ENCODE measurements at regions not wholly inside any gene's neighbourhood (a gene's known extent, or its start where the extent isn't known, plus 50 kb on each side); places are given as distances from the start of the nearest gene placed in this dataset.

DNA sequence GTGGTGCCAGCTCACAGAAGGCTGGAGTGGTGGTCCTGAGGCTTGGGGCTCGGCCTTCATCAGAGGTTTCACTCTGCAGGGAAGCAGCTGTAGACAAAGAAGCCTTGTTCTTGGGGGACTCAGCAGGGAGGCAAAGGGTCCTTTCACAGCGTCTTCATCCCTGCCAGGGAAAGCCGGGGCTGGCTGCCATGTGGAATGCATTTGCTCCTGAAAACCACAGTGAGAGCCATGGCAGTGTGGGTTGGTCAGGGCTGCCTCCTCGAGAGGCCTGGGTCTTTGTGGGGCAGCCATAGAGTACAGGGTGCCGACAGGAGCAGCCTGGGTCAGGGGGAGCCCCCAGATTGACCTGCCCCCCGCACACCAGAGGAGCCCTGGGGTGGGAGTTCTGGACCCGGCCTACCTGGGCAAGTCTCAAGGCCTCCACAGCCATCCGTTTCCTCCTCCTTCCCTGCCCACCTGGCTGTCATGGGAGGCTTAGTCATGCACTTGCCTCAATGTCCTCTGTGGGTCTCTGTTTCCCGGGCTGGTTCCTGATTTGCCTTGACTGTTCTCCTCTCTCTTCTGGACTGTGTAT is 144.0 kb downstream of the CDC5L start:
- DNase-seq (ENCODE audit: low read depth in 3 of 3, low spot score in 1 of 3) = no peak

DNA sequence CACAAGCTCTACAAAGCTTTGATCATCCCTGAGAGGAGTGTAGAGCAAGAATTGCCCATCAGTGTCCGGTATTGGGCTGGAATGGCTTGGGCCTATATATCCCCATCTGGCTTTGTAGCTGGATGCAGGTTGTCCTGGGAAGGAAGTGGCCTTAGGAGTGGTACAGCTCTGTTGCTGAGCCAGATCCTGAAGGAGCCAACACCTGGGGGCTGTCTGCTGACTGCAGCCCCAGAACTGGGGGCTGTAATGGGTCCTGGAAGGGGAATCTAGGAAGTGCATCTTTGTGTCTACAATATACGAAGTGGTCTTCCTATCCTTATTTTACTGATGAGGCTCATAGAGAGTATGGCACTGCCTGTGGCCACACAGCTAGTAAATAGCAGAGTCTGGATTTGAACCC is 145.9 kb downstream of the CDC5L start:
- DNase-seq (ENCODE audit: low read depth in 3 of 3, low spot score in 1 of 3) = no peak

DNA sequence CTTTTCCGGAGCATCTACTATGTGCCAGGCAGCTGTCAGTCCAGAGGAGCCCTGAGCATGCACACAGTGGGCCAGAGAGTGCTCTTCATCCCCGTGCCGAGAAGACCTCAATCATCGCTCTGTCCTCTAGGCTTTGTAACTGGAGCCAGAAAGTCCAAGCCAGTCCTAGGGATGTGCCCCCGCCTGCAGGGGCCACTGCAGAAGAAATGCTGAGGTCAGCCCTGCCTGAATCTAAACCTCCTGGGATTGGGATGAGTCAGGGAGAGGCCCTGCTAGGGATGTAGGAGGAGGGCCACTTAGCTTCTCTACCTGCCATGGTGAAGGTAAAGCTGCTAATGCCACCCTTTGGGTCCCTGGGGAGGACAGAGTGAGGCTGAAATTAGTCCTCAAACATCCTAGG is 146.8 kb downstream of the CDC5L start:
- DNase-seq (ENCODE audit: low read depth in 3 of 3, low spot score in 1 of 3) = no peak

DNA sequence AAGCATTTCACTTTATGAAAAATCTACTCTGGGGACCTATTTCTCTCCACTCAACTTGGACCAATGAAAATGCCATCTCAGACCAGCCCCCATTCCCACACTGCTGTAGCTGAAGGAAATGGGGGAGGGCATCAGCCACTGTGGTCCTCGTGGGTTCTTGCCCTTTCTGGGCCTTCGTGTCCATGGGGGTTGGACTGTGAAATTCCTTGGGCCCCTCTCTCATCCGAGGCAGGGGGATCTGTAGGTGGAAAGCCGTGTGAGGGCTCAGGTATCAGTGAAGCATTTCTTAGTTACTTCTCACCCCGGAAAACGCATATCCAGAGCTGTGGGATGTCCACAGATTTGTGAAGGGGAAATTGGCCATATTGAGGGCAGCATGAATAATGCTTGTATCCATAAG is 147.9 kb downstream of the CDC5L start:
- no peak for DNase-seq (ENCODE audit: low read depth in 3 of 3, low spot score in 1 of 3)

DNA sequence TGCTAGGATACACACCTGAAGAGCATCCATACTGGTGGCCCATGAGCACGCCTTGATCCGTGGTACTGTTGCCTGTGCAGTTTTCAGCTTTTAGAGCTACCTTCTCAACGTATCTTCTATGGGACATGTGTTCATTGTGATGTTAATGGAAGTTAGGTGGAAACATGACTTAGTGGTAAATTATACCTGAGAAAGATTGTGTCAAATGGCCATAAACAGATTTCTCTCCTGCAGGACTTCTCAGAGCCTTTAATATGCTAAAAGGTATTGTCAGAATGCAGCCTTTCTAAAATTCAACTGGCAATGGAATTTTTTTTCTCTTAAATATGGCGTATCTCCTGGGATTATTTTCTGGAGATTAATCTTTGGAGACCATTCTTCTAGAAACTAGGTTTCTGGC is 148.5 kb downstream of the CDC5L start:
- no peak for DNase-seq (ENCODE audit: low read depth in 3 of 3, low spot score in 1 of 3)

DNA sequence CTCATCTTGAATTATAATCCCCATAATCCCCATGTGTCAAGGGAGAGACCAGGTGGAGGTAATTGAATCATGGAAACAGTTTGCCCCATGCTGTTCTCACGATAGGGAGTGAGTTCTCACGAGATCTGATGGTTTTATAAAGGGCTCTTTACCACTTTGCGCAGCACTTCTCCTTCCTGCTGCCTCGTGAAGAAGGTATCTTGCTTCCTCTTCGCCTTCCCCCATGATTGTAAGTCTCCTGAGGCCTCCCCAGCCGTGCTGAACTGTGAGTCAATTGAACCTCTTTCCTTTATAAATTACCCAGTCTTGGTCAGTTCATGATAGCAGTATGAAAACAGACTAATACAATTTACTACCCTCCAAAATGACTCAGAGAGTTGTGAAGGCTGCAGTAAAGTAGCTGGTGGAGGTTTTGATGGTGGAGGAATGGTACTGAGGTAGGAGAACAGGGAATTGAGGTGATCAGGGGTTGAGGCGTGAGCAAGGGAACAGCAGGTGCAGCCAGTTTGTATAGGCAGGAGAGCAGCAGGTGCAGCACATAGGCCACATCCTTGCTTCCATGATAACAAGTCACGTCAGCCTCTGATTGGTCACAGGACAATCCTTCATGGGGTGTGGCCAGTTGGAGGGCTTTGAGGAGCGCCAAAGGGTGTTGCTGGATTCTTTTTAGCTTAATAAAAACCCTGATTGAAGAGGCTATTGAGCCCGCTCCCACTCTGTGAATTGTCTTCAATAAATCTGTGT is 150.0 kb downstream of the CDC5L start:
- no peak for DNase-seq (ENCODE audit: low read depth in 3 of 3, low spot score in 1 of 3)

DNA sequence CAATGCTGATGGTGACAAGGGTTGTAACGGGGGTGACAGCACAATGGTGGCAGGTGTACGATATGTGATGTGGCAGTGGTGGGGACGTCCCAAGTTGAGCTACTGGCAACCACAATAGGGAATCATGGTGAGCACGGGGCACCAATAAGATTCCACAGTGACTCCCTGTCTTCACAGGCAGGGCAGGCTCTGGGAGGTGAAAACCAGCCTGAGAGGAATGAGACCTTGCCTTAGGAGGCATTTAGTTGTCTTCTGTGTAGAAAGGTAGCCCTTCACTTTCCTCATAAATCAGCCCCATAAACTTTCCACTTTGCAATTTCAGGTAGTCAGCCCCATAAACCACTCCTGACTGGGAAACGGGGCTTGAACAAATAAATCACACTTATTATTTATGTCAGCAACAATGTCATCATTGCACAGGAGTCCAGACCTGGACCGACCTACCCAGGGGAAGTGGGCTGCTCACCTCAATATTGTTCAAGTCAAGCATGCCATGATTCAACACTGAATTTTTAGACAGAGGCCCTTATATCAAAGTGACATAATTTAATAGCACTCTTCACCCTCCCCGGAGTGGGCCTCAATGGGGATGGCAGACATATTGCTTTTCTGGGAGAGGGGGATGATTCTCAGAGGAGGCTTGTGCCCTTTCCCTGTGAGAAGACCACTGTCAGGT is 150.8 kb downstream of the CDC5L start:
- no peak for DNase-seq (ENCODE audit: low read depth in 3 of 3, low spot score in 1 of 3)

DNA sequence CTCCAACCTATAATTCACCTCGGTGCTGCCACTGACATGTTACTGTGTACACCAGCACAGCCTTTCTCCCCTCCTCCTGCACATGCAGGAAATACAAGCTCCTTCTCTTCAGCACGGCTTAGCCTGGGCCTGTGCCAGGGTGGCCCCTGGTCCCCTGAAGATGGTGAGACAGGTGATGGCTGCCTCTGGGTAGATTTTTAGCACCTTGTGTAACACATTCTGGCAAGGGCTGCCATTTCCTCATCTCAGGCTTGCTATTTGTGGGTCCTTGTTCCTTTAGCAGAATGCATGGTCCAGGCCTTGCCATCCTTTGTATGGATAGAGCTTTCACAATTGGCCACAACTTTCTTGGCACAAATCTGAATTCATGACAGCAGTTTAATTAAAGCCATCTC is 151.3 kb downstream of the CDC5L start:
- no peak for DNase-seq (ENCODE audit: low read depth in 3 of 3, low spot score in 1 of 3)

DNA sequence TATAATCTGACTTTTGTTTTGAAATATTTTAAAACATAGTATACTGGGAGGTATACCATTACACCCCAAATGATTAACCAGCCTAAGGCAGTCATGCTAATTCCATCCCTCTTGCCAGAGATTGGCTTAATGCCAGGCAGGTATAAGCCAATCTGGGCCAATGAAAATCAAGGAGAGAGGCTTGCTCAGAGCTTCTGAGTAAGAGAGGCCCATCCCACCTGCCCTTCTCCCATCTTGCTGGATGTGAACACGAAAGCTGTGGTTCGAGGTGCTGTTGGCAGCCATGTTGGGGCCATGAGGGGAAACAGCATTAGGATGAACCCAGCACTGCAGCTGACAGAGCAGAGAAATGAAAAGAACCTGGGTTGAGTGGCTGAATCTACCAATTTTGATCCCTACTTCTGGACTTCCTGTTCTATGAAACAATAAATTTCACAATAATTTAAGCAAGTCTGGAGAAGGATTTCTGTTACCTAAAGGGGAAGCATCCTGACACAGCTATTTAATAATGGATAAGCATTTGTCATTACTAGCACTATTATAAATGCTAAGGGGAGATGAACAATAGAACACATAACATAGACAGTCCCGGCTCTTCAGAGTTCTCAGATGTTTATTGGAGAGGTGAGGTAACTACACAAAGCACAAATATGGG is 152.3 kb downstream of the CDC5L start:
- DNase-seq (ENCODE audit: low read depth in 3 of 3, low spot score in 1 of 3) = no peak

DNA sequence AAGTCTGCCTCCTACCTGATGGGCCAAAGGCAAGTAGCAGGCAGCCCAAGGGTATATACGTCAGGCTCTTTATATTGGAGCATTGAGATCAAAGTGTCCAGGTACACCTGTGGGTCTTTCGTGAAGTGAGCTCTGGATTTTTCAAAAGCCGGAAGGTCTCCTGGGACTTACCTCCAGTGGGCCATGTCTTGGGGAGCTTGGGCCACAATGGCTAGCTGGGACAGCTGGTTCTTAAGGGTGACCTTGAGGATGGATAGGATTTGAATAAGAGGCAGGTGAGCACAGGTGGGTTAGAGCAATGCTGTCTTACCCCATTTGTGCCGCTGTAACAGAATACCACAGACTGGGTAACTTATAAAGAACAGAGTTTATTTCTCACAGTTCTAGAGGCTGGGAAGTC is 153.4 kb downstream of the CDC5L start:
- no peak for DNase-seq (ENCODE audit: low read depth in 3 of 3, low spot score in 1 of 3)

DNA sequence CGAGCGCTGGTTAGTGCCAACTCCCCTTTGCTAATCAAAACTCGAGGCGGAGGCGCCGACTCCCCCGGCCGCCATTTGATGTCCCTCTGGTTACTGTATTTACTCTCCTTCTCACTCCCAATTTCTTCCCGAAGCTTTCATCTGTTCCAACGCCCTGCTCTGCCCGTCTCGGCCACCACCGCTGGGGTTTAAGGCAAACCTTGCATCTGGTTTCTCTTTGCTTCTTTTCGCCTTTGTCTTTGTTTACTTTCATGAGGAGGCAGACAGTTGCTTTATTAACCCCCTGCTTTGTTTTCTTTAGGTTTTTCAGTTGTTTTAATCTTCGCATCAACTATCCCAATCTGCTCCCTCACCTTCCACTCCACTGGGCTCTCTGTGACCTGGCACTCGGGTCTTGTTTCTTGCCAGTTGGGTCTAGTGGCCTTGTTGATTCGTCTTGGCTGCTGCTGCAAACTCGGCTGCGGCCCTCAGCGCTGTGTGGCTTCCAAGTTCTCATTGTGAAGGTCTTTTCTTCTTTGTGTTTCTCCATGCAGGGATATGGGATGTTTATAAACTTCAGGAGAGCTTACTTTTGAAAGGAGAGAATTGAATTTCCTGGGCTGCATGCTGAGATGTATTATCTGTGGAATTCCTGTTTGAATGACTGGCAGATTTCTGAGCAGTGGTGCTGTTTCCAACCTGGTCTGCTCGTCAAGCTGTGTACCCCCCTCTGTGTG is 155.1 kb downstream of the CDC5L start:
- DNase-seq (ENCODE audit: low read depth in 3 of 3, low spot score in 1 of 3) = no peak

DNA sequence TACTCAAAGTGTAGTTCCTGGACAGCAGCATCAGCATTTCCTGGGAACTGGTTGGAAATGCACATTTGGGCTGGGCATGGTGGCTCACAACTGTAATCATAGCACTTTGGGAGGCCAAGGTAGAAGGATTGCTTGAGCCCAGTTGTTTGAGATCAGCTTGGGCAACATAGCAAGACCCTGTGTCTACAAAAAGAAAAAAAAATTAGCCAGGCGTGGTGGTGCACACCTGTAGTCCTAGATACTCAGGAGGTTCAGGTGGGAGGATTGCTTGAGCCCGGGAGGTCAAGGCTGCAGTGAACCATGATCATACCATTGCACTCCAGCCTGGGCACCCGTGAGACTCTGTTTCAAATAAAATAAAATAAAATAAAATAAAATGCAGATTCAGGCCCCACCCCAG is 156.2 kb downstream of the CDC5L start:
- DNase-seq (ENCODE audit: low read depth in 3 of 3, low spot score in 1 of 3) = no peak

DNA sequence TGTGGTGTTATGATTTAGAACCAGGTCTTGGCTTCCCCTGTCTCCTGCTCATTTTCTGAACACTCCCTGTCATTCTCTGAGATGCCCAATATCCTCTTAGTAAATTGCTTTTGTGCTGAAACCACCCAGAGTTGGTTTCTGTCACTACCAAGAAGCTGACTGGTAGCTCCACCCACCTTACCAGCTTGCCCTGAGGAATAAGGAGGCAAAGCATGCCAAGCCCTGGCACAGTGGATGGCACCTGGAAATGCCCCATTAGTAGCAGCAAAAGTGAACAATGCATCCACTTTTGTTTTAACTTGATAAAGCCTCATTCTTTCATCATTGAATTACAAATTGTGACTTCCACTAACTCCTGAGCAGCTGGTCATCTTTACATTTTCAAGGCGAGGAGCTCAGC is 157.7 kb downstream of the CDC5L start:
- DNase-seq (ENCODE audit: low read depth in 3 of 3, low spot score in 1 of 3) = no peak

DNA sequence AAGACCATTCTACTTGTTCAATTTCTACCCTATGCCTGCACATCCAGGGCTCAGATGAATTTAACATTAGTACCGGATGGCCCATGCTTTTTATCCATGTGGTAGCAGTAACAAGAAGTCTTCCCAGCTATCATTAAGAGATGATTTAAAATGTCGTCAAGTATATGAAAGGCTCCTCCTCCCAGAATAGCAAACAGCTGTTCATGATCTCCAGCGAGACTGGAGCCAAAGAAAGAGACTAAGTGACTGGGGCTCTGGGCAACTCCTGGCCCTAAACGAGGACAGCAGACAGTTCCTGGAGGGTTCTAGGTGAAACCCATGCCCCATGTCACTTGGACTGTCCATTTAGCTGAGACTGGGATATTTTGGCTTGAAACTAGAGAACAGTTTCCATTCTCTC is 160.8 kb downstream of the CDC5L start:
- no peak for DNase-seq (ENCODE audit: low read depth in 3 of 3, low spot score in 1 of 3)

DNA sequence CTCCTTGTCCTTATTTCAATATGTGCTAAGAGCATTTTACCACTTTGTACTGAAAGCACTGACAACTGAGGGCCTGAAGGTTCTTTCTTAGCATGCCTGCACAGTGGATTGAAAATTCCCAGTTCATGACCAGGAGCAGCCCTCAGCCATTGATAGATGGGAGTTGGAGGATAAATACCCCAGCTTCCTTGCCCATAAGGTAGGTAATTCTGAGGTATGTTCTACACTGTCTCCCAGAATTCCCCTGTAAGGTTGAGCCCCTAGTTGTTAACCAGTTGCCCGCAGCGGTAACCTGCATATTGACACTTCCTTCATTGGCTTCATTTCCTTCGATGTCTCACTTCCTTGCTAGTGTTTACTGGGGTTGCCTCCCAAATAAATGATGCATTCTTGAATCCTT is 162.0 kb downstream of the CDC5L start:
- DNase-seq (ENCODE audit: low read depth in 3 of 3, low spot score in 1 of 3) = no peak

DNA sequence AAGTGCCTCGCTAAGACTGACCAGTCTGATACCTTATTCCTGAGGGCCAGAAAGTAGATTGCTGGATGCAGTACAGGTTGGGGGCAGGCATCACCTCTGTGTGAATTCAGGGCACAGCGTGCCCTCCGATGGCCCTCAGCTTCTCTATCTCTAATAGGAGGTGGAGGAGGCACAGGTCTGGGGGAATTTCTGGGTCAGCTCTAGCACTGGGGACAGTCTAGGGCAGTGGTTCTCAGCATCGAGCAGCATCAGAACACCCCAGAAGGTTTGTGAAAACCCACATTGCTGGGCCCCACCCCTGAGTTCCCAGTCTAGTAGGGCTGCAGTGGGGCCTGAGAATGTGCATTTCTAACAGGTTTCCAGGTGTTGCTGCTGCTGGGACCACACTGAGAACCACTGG is 166.7 kb downstream of the CDC5L start:
- no peak for DNase-seq (ENCODE audit: low read depth in 3 of 3, low spot score in 1 of 3)

DNA sequence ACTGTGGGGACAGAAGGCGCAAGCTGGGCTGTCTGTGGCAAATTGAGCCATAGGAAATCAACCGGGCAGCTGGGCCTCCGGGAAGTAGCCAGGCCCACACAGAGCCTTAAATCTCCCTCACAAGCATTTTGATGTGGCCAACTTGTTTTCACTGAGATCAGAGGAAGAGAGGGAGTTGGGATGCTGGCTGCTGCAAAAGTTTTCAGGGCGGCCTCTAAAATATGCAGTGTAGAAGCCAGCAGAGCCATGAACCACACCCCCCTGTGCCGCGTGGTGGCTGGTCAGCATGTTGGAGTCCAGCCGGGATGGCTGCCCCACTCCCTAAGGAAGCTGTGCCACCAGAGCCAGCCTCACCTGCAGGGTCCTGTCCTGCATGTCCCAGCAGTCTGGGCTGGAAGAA is 167.4 kb downstream of the CDC5L start:
- DNase-seq (ENCODE audit: low read depth in 3 of 3, low spot score in 1 of 3) = no peak

DNA sequence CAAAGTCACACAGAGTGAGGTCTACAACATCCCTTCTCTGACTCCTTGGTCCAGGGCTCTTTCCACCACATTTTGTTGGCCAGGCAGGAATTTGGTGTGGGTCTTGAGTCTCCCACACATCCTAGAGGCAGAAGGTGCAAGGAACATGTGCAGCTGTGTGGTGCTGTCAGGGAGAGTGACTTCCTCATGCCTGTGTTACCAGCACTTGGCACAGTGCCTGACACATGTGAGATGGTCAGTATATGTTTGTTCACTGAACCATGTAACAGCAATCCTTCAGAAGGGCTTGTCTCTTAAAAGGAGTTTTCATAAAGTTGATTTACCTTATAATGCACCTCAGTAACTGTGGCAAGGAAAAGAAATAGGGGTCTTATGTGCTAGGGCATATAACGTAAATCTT is 168.5 kb downstream of the CDC5L start:
- no peak for DNase-seq (ENCODE audit: low read depth in 3 of 3, low spot score in 1 of 3)

DNA sequence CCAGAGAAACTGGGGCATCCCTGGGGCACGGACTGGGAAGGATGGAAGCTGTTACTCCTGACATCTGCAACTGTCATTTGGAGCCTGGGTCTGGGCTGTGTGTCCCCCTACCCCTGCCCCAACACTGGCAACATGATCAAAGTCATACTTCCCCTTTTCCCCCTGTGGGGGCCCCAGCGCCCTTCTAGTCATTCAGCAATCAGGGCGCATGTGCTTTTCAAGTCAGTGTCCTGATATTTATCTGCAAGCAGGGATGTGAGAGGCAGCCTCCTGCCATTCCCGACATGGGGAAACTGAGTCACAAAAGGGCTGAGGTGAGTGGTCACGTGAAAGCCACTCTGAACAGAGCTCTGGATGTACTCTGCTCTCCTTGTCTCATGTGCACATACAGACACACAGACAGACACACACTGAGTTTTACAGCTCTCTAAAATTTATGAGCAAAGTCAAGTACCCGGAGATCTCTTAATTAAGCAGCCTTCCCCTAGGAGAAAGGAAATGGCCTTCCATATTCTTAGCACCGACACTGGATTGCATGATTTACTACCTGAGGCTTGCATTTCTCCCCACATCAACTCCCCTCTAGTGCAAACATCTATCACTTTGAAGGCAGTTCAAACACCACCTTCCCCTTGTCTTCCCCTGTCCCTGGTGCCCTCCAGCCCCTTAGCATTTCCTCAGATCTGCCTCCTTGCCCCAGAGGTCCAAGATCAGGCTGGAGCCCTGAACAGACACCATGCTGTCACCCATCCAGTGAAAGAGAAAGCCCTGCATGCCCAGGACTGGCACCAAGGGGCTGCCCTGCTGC is 170.7 kb downstream of the CDC5L start:
- DNase-seq (ENCODE audit: low read depth in 3 of 3, low spot score in 1 of 3) = no peak

DNA sequence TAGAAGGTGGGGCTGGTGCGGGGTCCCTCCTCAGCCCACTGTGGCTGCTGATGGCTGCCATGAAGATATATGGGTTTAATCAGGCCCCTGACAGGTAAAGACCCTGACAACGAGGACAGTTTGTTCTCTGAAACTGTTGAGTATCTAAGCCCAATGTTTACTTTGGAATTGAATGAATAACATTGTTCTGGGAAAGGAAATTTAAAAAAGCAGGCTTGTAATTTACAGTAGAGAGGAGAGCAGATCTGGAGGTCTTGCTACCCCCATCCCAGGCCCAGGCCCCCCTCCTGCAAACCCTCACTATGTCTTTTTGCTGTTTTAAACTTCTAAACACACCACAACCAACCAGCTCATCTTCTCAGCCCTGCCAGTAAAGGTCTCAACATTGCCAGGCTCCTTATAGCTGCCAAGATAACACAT is 171.3 kb downstream of the CDC5L start:
- no peak for DNase-seq (ENCODE audit: low read depth in 3 of 3, low spot score in 1 of 3)

Data from stimulated activated CD4-positive, alpha-beta T cell treated with anti-CD3 and anti-CD28 coated beads, TNF-alpha, amount 100 ng/mL, for 1 hour (primary cell).